ENCODE measurements at regions not wholly inside any gene's neighbourhood (a gene's known extent, or its start where the extent isn't known, plus 50 kb on each side); places are given as distances from the start of the nearest gene placed in this dataset.

- no peak for DNase-seq
These were observed 767.4 kb downstream of the SLITRK6 start for GRCh38 chr13:85031771-85032170.

DNA sequence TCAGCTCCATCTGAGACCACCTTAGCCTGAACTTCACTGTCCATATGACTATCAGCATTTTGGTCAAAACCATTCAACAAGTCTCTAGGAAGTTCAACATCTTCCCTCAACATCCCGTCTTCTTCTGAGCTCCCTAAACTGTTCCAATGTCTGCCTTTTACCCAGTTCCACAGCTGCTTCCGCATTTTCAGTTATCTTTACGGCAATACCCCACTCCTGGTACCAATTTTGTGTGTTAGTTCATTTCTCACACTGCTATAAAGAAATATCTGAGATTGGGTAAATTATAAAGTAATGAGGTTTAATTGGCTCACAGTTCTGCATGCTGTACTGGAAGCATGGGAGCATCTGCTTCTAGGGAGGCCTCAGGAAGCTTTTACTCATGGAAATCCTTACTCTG is 771.2 kb downstream of the SLITRK6 start:
- no peak for DNase-seq

DNA sequence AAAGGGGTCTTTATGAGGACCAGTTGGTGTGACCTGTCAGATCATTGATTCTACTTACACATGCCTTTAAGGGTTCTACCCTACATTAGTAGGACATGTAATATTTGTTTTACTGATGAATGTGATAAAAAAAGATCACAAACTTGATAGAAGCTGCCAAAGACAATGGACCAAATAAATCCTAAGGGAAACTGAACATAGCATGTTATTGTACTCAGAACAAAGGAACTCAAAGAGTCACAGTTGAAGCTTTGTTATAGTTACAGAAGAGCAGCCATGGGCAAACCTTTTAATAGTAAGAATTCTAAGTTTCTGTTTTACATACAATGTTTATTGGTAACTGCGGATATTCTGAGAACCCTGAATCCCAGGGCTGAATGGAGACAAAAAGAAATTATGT is 780.1 kb downstream of the SLITRK6 start:
- no peak for DNase-seq

- no peak for DNase-seq
These were observed 786.2 kb downstream of the SLITRK6 start for GRCh38 chr13:85013006-85013405.

GRCh38 chr13:85009447-85009846 is 789.8 kb downstream of the SLITRK6 start:
- DNase-seq = no peak

DNA sequence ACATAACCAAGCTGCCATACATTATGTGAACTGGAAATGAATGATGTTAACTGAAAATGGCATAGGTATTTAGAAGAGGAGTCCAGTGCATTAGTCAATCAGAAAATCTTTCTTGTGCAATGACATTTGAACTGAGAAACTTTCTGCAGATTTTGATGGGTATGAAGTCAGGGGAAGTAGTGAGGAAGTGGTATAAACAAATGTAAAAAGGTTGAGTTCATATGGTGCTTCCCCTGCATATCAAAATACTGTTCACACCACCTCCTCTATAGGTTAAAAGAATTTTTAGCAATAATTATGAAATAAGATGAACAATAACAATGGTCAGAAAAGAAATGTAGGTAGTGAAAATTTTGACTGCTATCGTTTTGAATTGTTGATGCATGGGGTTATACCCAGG is 800.0 kb downstream of the SLITRK6 start:
- no peak for DNase-seq

DNA sequence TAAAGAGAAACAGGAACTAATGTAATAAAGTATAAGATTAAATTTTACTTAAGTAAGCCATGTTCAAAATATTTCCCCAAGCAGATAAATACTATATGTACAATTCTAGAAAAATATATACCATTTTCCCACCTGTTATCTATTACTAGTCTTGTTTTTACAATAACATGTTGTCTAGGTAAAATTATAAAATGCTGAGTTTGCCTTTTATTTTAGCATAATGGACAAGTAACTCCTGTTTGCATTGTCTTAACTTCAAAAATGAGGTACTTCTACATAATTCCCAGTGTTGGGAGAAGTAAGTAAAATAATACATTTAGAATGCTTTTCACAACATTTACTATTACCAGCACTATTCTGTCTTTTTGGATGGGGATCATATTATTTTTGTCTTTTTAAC is 800.5 kb downstream of the SLITRK6 start:
- no peak for DNase-seq

DNA sequence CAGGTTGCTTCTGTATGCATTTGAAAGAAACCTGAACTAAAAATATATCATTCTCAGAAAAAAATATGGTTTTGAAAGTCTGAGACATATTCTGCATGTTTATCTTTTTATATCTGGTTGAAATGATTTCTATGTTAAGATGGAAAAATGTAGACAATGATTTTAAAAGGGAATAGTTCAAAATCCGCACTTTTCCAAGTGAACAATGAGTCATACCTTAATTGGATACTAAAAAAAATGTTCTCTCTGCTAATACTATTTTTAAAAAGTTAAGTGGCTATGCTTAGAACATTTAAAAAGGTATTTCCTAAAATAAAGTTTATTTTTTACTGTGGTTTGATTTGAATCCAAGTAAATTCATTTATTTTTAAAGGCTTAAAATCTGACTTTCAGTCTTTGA is 801.4 kb downstream of the SLITRK6 start:
- no peak for DNase-seq

DNA sequence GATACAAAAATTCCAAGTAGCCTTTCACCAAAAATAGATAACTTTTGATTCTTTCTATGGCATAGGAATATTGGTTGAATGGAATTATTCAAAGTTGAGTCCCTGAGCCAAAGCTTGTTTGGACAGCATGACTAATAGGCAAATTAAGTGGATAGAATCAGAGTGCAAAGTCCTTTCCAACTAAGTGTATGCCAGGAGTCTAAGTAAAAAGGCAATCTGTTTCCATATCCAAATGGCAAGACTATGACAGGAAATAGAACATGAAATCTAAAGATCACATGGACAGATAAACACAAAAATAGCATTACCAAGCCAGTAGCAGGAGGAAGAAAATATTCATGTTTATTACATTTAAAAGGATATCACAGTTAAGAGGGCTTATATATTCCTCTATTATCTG is 804.6 kb downstream of the SLITRK6 start:
- DNase-seq = no peak

DNA sequence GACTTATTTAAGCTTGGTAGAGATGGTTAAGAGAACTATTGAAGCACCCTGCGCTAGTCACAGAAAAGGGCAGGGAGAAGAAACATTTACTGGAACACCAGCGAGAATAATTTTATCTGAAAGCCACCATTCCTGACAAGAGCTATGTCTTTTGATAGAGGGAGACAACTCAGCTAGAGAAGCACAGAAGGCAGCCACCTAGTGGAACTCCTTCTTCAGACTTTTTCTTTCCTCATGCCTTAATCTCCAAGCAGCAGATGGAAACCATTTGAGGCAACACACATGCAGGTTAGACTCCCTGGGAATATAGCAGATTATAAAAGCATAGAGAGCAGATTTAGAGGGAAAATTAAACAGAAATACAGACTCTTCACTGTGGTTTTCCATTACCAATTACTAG is 813.4 kb downstream of the SLITRK6 start:
- no peak for DNase-seq

GRCh38 chr13:84983321-84983720 is 815.9 kb downstream of the SLITRK6 start:
- DNase-seq = no peak

DNA sequence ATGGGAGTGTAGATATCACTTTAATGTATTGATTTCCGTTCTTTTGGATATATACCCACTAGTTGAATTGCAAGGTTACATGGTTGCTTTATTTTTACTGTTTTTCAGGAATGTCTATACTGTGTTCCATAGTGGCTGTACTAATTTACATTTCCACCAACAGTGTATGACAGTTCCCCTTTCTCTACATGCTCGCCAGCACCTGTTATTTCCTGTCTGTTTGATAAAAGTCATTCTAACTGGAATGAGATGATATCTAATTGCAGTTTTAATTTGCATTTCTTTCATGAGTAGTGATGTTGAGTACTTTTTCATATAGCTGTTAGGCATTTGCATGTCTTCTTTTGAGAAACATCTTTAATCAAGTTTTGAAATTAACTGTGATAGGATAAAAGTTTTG is 818.6 kb downstream of the SLITRK6 start:
- DNase-seq = no peak

DNA sequence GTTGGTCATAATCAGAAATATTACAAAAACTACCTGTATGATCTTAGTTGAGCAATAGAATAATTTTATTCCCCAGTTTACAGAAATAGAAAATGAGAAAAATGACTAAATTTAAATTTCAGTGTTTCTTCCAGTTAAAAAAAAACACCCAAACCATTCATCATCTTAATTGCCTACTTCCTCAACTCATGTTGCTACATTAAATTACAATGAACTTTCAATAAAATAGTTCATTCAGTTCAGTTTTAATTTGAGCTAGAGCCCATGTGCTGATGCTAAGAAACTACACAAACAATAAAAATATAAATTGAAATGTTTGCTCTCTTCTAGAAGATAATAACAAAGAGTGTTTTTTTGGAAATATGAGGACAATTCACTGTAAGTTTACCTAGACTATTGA is 820.4 kb downstream of the SLITRK6 start:
- DNase-seq = no peak

DNA sequence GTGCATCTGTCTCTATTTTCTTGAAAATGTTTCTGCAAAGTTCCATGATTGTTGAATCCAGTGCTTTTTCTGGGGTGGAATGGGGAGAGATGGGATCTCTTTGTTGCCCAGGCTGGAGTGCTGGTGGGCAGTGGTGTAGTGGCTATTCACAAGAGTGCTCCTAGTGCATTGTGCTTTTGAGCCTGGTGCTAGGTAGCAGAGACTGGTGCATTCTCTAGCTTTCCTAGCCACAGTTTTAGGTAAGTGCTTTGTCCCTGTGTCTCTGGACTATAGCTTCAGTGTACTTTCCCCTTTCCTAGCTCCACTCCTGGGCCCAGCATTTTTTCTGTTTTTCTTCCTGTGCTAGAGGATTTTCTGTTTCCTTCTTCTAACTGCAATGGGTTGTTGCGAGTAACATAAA is 825.6 kb downstream of the SLITRK6 start:
- DNase-seq = no peak

- no peak for DNase-seq
These were observed 826.3 kb downstream of the SLITRK6 start for GRCh38 chr13:84972907-84973306.

DNA sequence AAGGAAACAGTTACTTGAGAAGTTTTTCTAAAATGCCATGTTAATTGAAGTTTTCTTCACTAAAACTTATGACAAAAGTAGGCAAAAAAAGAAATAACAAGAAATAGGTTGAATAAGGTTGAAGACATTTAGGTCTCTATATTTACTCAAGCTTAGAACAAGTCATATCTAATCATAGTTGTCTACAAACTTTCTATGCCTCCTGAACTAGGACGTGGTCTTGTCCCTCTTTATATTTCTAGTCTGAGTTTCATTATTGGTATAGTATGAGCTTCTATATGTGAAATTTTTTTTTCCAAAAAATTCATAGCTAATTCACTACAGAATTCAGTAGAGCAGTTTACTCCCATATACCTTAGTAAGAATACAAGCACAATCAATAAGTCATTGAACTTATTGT is 836.4 kb downstream of the SLITRK6 start:
- DNase-seq = no peak

DNA sequence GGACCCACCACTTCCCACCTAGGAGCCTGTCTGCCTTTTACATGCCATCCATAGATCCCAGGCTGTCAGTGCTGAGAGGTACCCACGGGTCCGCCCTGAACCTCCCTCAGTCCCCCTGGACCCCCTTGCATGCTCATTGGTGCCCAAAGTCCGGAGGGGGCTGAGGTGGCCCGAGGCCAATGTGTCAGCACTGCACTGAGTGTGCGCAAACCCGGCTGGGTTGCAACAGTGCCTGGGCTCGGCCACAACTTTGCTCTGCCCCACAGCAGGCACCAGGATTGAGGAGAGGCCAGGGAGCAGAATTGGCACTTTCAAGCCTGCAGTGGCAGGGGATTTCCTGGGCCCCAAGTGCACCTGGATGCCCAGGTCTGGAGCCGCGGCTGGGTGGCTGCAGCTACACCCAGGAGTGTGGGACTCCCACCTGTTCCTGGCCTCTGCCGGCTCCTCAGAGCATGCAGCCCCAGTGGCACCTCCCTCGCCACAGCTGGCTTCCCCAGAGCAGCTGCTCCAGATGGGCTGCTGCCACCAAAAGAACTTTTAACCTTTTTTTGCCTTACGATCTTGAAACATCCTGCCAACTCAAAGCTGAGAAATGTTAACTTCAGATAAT is 837.0 kb downstream of the SLITRK6 start:
- DNase-seq = no peak

- no peak for DNase-seq
These were observed 838.2 kb downstream of the SLITRK6 start for GRCh38 chr13:84961023-84961422.

DNA sequence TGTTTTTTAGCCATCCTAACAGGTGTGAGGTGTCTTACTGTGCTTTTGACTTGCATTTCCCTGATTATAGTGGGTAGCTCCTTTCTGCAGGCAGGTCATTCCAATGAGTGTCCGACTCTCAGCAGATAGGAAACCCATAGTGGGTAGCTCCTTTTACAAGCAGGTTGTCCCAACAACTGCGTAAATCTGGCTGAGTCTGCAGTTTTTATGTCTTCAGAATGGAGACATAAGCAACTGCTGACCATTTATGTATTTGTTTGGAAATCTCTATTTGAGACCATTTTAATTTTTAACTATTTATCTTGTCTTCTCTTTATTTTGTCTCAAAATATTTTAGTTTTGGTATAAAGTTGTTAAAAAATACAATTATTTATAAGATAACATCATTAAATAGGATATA is 839.4 kb downstream of the SLITRK6 start:
- no peak for DNase-seq

- no peak for DNase-seq
These were observed 844.6 kb downstream of the SLITRK6 start for GRCh38 chr13:84954636-84955035.

DNA sequence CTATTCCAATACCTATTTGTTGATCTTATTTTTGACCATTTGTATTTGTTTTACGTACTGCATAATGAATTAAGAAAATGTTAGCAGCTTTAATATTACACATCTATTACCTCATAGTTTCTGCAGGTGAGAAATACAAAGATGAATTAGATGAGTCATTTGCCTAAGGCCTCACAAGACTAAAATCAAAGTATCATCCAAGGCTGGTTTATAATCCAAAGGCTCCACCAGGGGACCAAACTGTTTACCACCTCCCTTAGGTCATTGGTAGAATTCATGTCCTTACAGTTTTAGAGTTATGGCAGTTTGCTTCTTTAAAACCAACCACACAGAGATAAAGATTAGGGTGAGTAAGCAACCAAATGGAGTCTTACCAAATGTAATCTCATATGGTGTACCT is 848.1 kb downstream of the SLITRK6 start:
- no peak for DNase-seq

DNA sequence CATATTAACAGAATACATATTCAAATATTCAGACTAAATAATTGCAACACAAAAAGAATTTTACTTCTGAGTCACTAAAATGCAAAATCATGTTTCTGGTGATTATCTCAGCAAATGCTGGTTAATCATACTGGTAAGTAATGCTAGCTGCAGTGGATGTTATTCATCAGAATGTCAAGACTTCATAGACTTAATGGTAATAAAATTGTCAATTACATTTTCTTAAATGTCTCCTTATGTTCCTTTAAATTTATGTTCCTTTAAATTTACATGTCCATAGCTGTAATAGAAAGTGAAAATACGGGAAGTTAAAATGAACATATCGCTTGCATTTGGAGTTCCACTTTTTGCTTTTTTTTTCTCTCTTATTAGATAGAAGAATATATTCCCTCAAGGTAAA is 853.0 kb downstream of the SLITRK6 start:
- no peak for DNase-seq

- no peak for DNase-seq
These were observed 858.4 kb downstream of the SLITRK6 start for GRCh38 chr13:84940798-84941197.

DNA sequence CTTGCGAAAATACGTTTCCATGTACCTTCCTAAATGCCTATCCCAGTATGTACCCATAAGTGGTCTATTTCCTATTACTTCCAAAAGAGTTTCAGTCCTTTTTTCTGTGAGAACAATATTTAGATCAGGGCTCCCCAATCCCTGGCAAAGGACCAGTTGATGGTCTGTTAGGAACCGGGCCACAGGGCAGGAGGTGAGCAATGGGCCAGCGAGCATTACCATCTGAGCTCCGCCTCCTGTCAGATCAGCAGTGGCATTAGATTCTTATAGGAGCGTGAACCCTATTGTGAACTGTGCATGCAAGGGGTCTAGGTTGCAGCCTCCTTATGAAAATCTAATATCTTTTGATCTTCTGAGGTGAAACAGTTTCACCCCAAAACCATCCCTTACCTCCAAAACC is 859.1 kb downstream of the SLITRK6 start:
- no peak for DNase-seq

DNA sequence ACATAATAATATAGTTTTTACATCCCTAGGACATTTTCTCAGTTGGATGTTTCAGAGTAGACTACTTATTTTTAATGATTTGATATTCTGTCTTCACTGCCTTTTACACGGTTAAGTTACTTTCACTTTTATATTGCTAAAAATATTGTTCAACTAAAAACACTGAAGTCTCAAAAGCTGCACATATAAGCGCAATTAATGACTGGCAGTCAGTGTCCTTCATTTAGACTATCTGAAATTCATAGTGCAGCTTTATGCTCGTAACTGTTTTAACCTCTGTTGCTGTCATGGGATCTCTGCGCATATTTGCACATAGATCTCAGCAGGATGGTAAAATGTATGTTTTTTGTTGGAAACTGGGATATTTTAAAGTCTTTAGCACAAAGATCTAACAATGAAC is 864.3 kb downstream of the SLITRK6 start:
- no peak for DNase-seq

DNA sequence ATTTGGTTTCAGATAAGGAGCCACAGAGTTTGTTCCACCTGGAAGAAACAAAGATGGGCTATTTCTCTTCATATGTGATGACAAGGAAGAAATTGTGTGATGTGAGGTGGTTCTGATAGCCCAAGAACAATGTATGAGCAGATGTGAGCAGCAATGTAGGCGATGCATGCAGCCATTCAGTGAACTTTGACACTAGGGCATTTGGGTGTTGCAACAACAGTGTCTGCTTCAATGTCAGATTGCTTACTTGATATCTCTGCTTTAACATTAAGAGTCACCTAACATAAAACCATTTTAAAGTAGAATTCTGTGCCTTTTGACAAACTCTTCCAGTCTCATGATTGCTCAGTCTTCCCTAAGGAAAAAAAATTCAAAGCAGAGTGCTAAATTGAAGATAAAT is 865.4 kb downstream of the SLITRK6 start:
- no peak for DNase-seq

All from SIG-M5 (cell line).